Sigmoid colon (tissue), 3 donors: ENCODE measurements at regions not wholly inside any gene's neighbourhood (a gene's known extent, or its start where the extent isn't known, plus 50 kb on each side); places are given as distances from the start of the nearest gene placed in this dataset.

Source experiments
- POLR2A ChIP-seq, 2 donors: fragments of 450-650 bp; IDR thresholded peaks; one replicate each; pipeline ENCODE4 v1.6.1; 2016; ENCODE audit warnings: antibody characterized with exemption in 2 of 2, mild to moderate bottlenecking in 2 of 2, moderate library complexity in 2 of 2
- TF ChIP-seq, protein P1 (sequence below), 4 experiments: fragments of 450-650 bp in 3 of 4; fragments of 200-600 bp in 1 of 4; IDR thresholded peaks; one replicate each; pipeline ENCODE4 v1.5.1; 2016 to 2019; ENCODE audit warnings: antibody characterized with exemption in 4 of 4, mild to moderate bottlenecking in 3 of 4, moderate library complexity in 2 of 4

DNA sequence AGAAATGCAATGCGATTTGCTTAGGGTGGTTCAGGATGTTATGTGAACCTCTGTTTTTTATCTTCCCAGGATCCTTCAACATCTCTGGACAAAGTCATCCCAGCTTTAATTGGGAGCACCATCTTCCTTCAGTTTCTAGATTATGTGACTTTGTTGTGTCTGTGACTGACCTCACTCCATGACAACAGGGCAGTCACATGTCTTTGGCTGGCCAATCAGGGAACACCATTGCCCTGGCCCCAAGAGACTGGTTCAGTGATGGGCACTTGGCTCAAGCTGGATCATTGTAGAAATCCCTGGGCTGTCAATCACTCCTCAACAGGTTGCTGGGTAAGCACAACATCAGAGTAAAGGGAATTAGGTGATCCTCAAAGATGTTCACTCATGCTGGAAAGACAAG, 499.7 kb downstream of the XYLT1 start:
- TF ChIP-seq, protein P1, sequence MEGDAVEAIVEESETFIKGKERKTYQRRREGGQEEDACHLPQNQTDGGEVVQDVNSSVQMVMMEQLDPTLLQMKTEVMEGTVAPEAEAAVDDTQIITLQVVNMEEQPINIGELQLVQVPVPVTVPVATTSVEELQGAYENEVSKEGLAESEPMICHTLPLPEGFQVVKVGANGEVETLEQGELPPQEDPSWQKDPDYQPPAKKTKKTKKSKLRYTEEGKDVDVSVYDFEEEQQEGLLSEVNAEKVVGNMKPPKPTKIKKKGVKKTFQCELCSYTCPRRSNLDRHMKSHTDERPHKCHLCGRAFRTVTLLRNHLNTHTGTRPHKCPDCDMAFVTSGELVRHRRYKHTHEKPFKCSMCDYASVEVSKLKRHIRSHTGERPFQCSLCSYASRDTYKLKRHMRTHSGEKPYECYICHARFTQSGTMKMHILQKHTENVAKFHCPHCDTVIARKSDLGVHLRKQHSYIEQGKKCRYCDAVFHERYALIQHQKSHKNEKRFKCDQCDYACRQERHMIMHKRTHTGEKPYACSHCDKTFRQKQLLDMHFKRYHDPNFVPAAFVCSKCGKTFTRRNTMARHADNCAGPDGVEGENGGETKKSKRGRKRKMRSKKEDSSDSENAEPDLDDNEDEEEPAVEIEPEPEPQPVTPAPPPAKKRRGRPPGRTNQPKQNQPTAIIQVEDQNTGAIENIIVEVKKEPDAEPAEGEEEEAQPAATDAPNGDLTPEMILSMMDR (IDR thresholded peaks at IDR 0.05) = no peak
- TF ChIP-seq POLR2A (IDR thresholded peaks at IDR 0.05) = no peak
